Omental fat pad (tissue), 3 donors: ENCODE measurements at regions not wholly inside any gene's neighbourhood (a gene's known extent, or its start where the extent isn't known, plus 50 kb on each side); places are given as distances from the start of the nearest gene placed in this dataset.

Experiments used
- ATAC-seq: fragments of 150-250 bp; one replicate; pipeline ENCODE4 v1.9.1; 2016; ENCODE audit warnings: mild to moderate bottlenecking, moderate library complexity; ENCODE audit not compliant: low FRiP score
- DNase-seq: peaks from one replicate; pipeline ENCODE4 v3.0.0-alpha.2; 2019; ENCODE audit warnings: low spot score
- CTCF ChIP-seq, 3 donors: fragments of 450-650 bp; IDR thresholded peaks; one replicate each; pipeline ENCODE4 v1.5.1; 2016 to 2017; ENCODE audit warnings: antibody characterized with exemption in 3 of 3, mild to moderate bottlenecking in 3 of 3, moderate library complexity in 2 of 3

- ATAC-seq = no peak
- DNase-seq = no peak
- TF ChIP-seq CTCF (IDR thresholded peaks at IDR 0.05) = no peak
These were observed 138.0 kb downstream of the ZNF674 start for GRCh38 chrX:46407036-46407752.

- no peak for ATAC-seq
- TF ChIP-seq CTCF (IDR thresholded peaks at IDR 0.05) = no peak
- no peak for DNase-seq
These were observed 140.4 kb downstream of the ZNF674 start for GRCh38 chrX:46404774-46405173.

- no peak for ATAC-seq
- no peak for TF ChIP-seq CTCF (IDR thresholded peaks at IDR 0.05)
These were observed 144.4 kb downstream of the ZNF674 start for GRCh38 chrX:46400530-46401443.

GRCh38 chrX:46398874-46399273, 146.3 kb downstream of the ZNF674 start:
- no peak for DNase-seq
- no peak for ATAC-seq
- no peak for TF ChIP-seq CTCF (IDR thresholded peaks at IDR 0.05)

More at GRCh38 chrX:46400530-46401443, 144.4 kb downstream of the ZNF674 start:
- DNase-seq = no peak

GRCh38 chrX:46398126-46398525, 147.1 kb downstream of the ZNF674 start:
- TF ChIP-seq CTCF (IDR thresholded peaks at IDR 0.05) = no peak
- ATAC-seq (no peak), DNase-seq (no peak)

- DNase-seq (no peak), ATAC-seq (no peak)
- no peak for TF ChIP-seq CTCF (IDR thresholded peaks at IDR 0.05)
These were observed 158.7 kb downstream of the ZNF674 start for GRCh38 chrX:46386511-46386910.
